Common myeloid progenitor, CD34-positive (primary cell): ENCODE measurements at regions not wholly inside any gene's neighbourhood (a gene's known extent, or its start where the extent isn't known, plus 50 kb on each side); places are given as distances from the start of the nearest gene placed in this dataset.

Source experiments
- CTCF ChIA-PET: fragments of 350-600 bp; sonication (Branson Sonifier 250); formaldehyde crosslinking; loops from one replicate; lab custom pipeline; 2021; ENCODE audit warnings: antibody characterized with exemption; lab: Charles Lee
- POLR2A ChIA-PET: fragments of 350-600 bp; sonication (Branson Sonifier 250); formaldehyde crosslinking; loops from one replicate; lab custom pipeline; 2021; ENCODE audit warnings: antibody characterized with exemption; lab: Charles Lee
- DNase-seq, 3 donors: peaks; one replicate each; pipeline versions ENCODE4 v3.0.0 to v3.0.0-alpha.2; 2013
- H3K27ac ChIP-seq, 2 experiments: 1 replicate in 1 of 2; 2 replicates in 1 of 2; pipeline ENCODE4 v1.7.0; 2013; ENCODE audit warnings: inconsistent platforms in 2 of 2, low read length in 2 of 2, mild to moderate bottlenecking in 2 of 2, low read depth in 1 of 2, moderate library complexity in 1 of 2; ENCODE audit not compliant: severe bottlenecking in 2 of 2, insufficient read depth in 1 of 2, poor library complexity in 1 of 2
- H3K27me3 ChIP-seq, 5 experiments: replicated peaks in 2 of 5; 1 replicate in 3 of 5; 2 replicates in 2 of 5; pipeline versions ENCODE4 v1.6.1 to v1.7.0; 2013; ENCODE audit warnings: low read length in 4 of 5, mild to moderate bottlenecking in 2 of 5, moderate library complexity in 2 of 5, inconsistent platforms in 1 of 5; ENCODE audit not compliant: insufficient read depth in 5 of 5, control insufficient read depth in 4 of 5
- H3K36me3 ChIP-seq, 4 experiments: 1 replicate in 2 of 4; 2 replicates in 2 of 4; pipeline versions ENCODE4 v1.6.1 to v1.7.0; 2013; ENCODE audit warnings: low read length in 3 of 4, control low read depth in 1 of 4, mild to moderate bottlenecking in 1 of 4; ENCODE audit not compliant: control insufficient read depth in 4 of 4, insufficient read depth in 4 of 4
- H3K4me1 ChIP-seq, 4 experiments: 1 replicate in 3 of 4; 2 replicates in 1 of 4; pipeline versions ENCODE4 v1.6.1 to v1.7.1; 2013; ENCODE audit warnings: low read length in 3 of 4, mild to moderate bottlenecking in 3 of 4, control low read depth in 1 of 4, inconsistent platforms in 1 of 4, moderate library complexity in 1 of 4; ENCODE audit not compliant: control insufficient read depth in 4 of 4, insufficient read depth in 4 of 4; ENCODE audit errors: control extremely low read depth in 1 of 4
- H3K4me3 ChIP-seq, 7 experiments: 1 replicate in 4 of 7; 2 replicates in 3 of 7; pipeline versions ENCODE4 v1.5.1 to v1.7.0; 2013; ENCODE audit warnings: mild to moderate bottlenecking in 7 of 7, low read length in 6 of 7, moderate library complexity in 6 of 7, inconsistent platforms in 2 of 7, low read depth in 2 of 7, control low read depth in 1 of 7; ENCODE audit not compliant: insufficient read depth in 4 of 7, control insufficient read depth in 1 of 7; ENCODE audit errors: extremely low read depth in 1 of 7
- H3K9me3 ChIP-seq, 5 experiments: 1 replicate in 4 of 5; 2 replicates in 1 of 5; pipeline versions ENCODE4 v1.6.1 to v1.7.1; 2013; ENCODE audit warnings: low read length in 4 of 5, mild to moderate bottlenecking in 2 of 5, inconsistent platforms in 1 of 5, low read depth in 1 of 5, moderate library complexity in 1 of 5; ENCODE audit not compliant: control insufficient read depth in 4 of 5, insufficient read depth in 2 of 5; ENCODE audit errors: control extremely low read depth in 1 of 5
- WGBS: methylation state at CpG from one replicate; pipeline ENCODE4 v1.1.5; 2013; ENCODE audit not compliant: insufficient coverage; 5-methylcytosine and 5-hydroxymethylcytosine counted together

- POLR2A ChIA-PET: no interaction called here
- no peak overlapping the region for H3K27ac ChIP-seq
- no CpG with 5 or more reads among the region's 1 CpG for WGBS
These were observed 78.8 kb upstream of the MAF start for GRCh38 chr16:79679334-79679733.

GRCh38 chr16:79677799-79678530, 77.4 kb upstream of the MAF start:
- WGBS: 84% methylated on average over 4 of the region's 6 CpGs
- H3K4me1 ChIP-seq: no peaks in the 10 kb centered on the region
- DNase-seq: no peak
- H3K27ac ChIP-seq: no peak overlapping the region
- H3K4me3 ChIP-seq: no peak overlapping the region
- peaks cover 0 to 3% (median 0%) of the 10 kb centered on the region in 5 experiments for H3K9me3 ChIP-seq
- POLR2A ChIA-PET: interaction anchor here (0.7 kb wide), 1 partner anchor 714 kb away, joined by 4 read pairs; no protein-coding TSS in a partner anchor
- H3K36me3 ChIP-seq: no peaks in the 10 kb centered on the region
- H3K27me3 ChIP-seq: no peaks in the 10 kb centered on the region
- CTCF ChIA-PET: no interaction called here

More at GRCh38 chr16:79679334-79679733, 78.8 kb upstream of the MAF start:
- CTCF ChIA-PET: no interaction called here
- H3K27me3 ChIP-seq: no peaks in the 10 kb centered on the region
- DNase-seq: no peak
- no peak overlapping the region for H3K4me3 ChIP-seq
- no peaks in the 10 kb centered on the region for H3K36me3 ChIP-seq
- no peaks in the 10 kb centered on the region for H3K4me1 ChIP-seq
- peaks cover 0 to 3% (median 0%) of the 10 kb centered on the region in 5 experiments for H3K9me3 ChIP-seq

DNA sequence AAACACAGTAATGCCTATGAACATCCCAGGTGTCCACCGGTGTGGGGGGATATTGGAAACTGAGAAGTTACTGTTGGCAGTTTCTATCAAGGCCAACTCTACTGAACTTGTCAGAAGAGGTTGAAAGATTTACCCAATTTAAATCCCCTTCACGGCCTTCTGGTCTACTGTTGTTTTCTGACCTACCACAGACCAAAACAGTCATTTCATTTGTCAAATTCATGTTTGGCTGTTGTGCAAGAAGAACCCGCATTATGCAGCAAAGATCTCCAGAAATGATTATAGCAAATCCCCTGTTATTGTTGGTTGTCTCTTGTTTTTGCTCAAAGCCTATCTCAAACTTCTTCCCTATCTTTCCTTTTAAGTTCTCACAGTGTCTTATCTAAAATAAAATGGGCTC, 73.1 kb upstream of the MAF start:
- H3K27me3 ChIP-seq: no peaks in the 10 kb centered on the region
- 86% methylated on average over 1 of the region's 3 CpGs for WGBS
- H3K4me3 ChIP-seq: no peak overlapping the region
- H3K36me3 ChIP-seq: no peaks in the 10 kb centered on the region
- H3K4me1 ChIP-seq: no peaks in the 10 kb centered on the region
- DNase-seq: peak; percentile 8 to 41 (median 26)
- CTCF ChIA-PET: no interaction called here
- H3K27ac ChIP-seq: no peak overlapping the region
- H3K9me3 ChIP-seq: peaks cover 0 to 3% (median 2%) of the 10 kb centered on the region in 5 experiments
- POLR2A ChIA-PET: no interaction called here

DNA sequence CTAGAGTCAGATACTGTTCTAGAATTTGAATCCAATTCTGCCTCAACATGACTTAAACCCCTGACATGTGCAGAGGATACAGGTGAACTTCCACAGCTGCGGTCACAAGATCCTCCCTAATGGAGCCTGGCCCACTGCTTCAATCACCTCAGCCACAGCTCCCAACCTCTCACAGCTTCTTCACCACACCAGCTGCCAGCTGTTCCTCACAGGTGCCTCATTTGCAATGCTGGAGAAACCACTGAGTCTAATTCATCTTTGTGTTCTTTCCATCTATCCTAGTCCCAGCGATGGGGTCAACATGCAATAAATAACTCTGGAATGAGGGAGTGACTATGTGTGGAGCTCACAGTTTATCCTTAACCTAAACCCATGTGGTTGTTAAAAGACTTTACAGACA, 72.0 kb upstream of the MAF start:
- Histone ChIP-seq H3K9me3 (peaks cover 0 to 4% (median 2%) of the 10 kb centered on the region in 5 experiments), H3K36me3 (no peaks in the 10 kb centered on the region), H3K27me3 (no peaks in the 10 kb centered on the region), H3K4me1 (no peaks in the 10 kb centered on the region), H3K4me3 (no peak overlapping the region), H3K27ac (no peak overlapping the region)
- ChIA-PET CTCF (no interaction called here), POLR2A (no interaction called here)
- 100% methylated on average over 1 of the region's 2 CpGs for WGBS
- DNase-seq: no peak

GRCh38 chr16:79668502-79668901, 68.0 kb upstream of the MAF start:
- Histone ChIP-seq H3K9me3 (peaks cover 0 to 4% (median 2%) of the 10 kb centered on the region in 5 experiments), H3K36me3 (no peaks in the 10 kb centered on the region), H3K4me3 (no peak overlapping the region), H3K27ac (no peak overlapping the region), H3K4me1 (peaks cover 0 to 19% (median 5%) of the 10 kb centered on the region in 4 experiments), H3K27me3 (no peaks in the 10 kb centered on the region)
- ChIA-PET CTCF (no interaction called here), POLR2A (no interaction called here)
- 100% methylated on average over 2 of the region's 4 CpGs for WGBS
- DNase-seq: no peak

DNA sequence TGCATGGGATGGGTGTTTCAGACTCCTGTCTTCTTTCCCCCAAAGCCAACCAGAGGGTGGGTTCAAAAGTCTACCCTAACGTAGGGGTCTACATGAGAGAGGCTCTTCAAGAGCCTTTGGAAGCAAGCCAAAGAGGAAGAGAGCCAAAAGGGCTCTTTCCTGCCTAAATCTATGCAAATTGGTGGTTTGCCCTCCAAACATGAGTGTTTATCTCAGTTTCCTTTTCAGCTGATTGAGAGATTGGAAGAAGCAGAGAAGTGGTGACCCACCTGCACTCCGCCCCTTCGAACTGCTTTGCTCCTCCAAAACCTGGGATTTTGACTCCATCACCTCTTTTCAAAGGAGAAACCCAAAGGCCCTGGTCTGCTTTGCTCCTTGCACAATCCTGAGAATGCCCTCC, 65.4 kb upstream of the MAF start:
- peak in 1 of 3 donors; percentile 10 for DNase-seq
- CTCF ChIA-PET: no interaction called here
- Histone ChIP-seq H3K4me3 (no peak overlapping the region), H3K27ac (no peak overlapping the region), H3K4me1 (peaks cover 0 to 19% (median 5%) of the 10 kb centered on the region in 4 experiments), H3K9me3 (peaks cover 0 to 4% (median 2%) of the 10 kb centered on the region in 5 experiments), H3K36me3 (no peaks in the 10 kb centered on the region), H3K27me3 (no peaks in the 10 kb centered on the region)
- POLR2A ChIA-PET: no interaction called here
- 30% methylated on average over 2 of the region's 3 CpGs for WGBS

DNA sequence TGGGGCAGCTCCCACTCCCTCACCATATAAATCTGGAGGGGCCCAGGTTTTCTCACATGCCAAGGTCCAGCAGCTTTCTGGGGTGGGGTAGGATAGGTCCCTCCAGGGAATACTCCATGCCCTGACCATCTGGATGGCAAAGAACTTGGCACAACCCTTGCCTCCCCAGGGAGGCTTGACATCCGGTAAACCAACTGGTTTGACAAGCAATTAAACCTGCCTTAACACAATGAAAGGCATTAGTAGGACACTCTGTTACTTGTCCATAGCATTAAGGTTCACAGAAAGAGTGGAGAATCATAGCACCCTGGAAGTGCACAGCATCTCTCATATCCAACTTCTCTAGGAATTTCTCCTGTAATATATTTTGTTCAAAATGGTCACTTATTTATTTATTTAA, 63.9 kb upstream of the MAF start:
- Histone ChIP-seq H3K4me3 (no peak overlapping the region), H3K4me1 (peaks cover 0 to 19% (median 5%) of the 10 kb centered on the region in 4 experiments), H3K27ac (no peak overlapping the region), H3K27me3 (no peaks in the 10 kb centered on the region), H3K9me3 (peaks cover 0 to 3% (median 0%) of the 10 kb centered on the region in 5 experiments), H3K36me3 (no peaks in the 10 kb centered on the region)
- no peak for DNase-seq
- ChIA-PET CTCF (no interaction called here), POLR2A (interaction anchor here (0.6 kb wide), 1 partner anchor 748 kb away, joined by 3 read pairs; no protein-coding TSS in a partner anchor)
- 100% methylated on average over 1 of the region's 1 CpG for WGBS
